ENCODE measurements at regions not wholly inside any gene's neighbourhood (a gene's known extent, or its start where the extent isn't known, plus 50 kb on each side); places are given as distances from the start of the nearest gene placed in this dataset.

- Histone ChIP-seq H3K9me3 (ENCODE audit: control insufficient read depth, insufficient read depth, low read length) (peaks cover 6% of the 10 kb centered on the region; the same call in 1 of the 2 replicates), H3K4me1 (ENCODE audit: control insufficient read depth, low read length) (no peaks in the 10 kb centered on the region)
- no peak for TF ChIP-seq EZH2phosphoT487 (IDR thresholded peaks at IDR 0.05; ENCODE audit: borderline replicate concordance, low read length)
- TF ChIP-seq, protein P1, sequence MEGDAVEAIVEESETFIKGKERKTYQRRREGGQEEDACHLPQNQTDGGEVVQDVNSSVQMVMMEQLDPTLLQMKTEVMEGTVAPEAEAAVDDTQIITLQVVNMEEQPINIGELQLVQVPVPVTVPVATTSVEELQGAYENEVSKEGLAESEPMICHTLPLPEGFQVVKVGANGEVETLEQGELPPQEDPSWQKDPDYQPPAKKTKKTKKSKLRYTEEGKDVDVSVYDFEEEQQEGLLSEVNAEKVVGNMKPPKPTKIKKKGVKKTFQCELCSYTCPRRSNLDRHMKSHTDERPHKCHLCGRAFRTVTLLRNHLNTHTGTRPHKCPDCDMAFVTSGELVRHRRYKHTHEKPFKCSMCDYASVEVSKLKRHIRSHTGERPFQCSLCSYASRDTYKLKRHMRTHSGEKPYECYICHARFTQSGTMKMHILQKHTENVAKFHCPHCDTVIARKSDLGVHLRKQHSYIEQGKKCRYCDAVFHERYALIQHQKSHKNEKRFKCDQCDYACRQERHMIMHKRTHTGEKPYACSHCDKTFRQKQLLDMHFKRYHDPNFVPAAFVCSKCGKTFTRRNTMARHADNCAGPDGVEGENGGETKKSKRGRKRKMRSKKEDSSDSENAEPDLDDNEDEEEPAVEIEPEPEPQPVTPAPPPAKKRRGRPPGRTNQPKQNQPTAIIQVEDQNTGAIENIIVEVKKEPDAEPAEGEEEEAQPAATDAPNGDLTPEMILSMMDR (IDR thresholded peaks at IDR 0.05; ENCODE audit: low read depth, low read length, poor library complexity, severe bottlenecking) = no peak
Measured at GRCh38 chr2:80930777-80931176, 626.2 kb upstream of the LRRTM1 start.

DNA sequence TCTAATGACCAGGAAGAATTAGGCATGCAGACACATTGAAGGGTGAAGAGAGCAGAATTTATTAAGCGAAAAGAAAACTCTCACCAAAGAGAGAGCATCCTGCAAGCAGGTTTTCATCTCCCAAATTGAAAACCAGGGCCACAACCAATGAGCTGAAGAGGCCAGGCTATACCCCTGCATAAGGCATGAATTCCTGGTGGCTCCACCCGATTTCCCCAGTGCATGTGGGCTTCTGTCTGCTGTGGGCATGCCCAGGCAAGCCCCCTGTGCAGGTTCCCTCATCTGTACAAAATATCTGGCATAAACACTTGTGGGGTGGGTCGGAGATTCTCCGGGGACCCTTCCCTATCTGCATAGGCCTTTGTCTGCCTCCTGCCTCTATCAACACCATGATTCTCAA, 621.6 kb upstream of the LRRTM1 start:
- Histone ChIP-seq H3K4me3 (ENCODE audit: low read length) (no peak overlapping the region), H3K4me2 (ENCODE audit: low read length) (no peak overlapping the region), H3K27me3 (ENCODE audit: control insufficient read depth, low read length) (no peaks in the 10 kb centered on the region), H3K9me3 (ENCODE audit: control insufficient read depth, insufficient read depth, low read length) (peaks cover 6% of the 10 kb centered on the region; the same call in 1 of the 2 replicates), H4K20me1 (ENCODE audit: control insufficient read depth, insufficient read depth, low read depth, low read length) (no peaks in the 10 kb centered on the region), H3K79me2 (ENCODE audit: control insufficient read depth, low read length) (no peaks in the 10 kb centered on the region), H3K27ac (ENCODE audit: low read depth, low read length) (no peak overlapping the region), H3K36me3 (ENCODE audit: control insufficient read depth, low read length) (no peaks in the 10 kb centered on the region), H3K9me2 (replicated peaks; ENCODE audit: control insufficient read depth, low read length) (no peaks in the 10 kb centered on the region), H3K4me1 (ENCODE audit: control insufficient read depth, low read length) (no peaks in the 10 kb centered on the region), H3F3A (ENCODE audit: control insufficient read depth, insufficient read depth) (no peaks in the 10 kb centered on the region)
- TF ChIP-seq, protein P1 (IDR thresholded peaks at IDR 0.05; ENCODE audit: low read depth, low read length, poor library complexity, severe bottlenecking) = no peak
- TF ChIP-seq EZH2phosphoT487 (IDR thresholded peaks at IDR 0.05; ENCODE audit: borderline replicate concordance, low read length) = no peak

More at GRCh38 chr2:80930777-80931176, 626.2 kb upstream of the LRRTM1 start:
- H3K79me2 ChIP-seq (ENCODE audit: control insufficient read depth, low read length) = no peaks in the 10 kb centered on the region
- H3K4me3 ChIP-seq (ENCODE audit: low read length) = no peak overlapping the region
- H4K20me1 ChIP-seq (ENCODE audit: control insufficient read depth, insufficient read depth, low read depth, low read length) = no peaks in the 10 kb centered on the region
- H3K9me2 ChIP-seq (replicated peaks; ENCODE audit: control insufficient read depth, low read length) = no peaks in the 10 kb centered on the region
- no peaks in the 10 kb centered on the region for H3F3A ChIP-seq (ENCODE audit: control insufficient read depth, insufficient read depth)
- no peaks in the 10 kb centered on the region for H3K27me3 ChIP-seq (ENCODE audit: control insufficient read depth, low read length)
- H3K36me3 ChIP-seq (ENCODE audit: control insufficient read depth, low read length) = no peaks in the 10 kb centered on the region
- no peak overlapping the region for H3K4me2 ChIP-seq (ENCODE audit: low read length)
- no peak overlapping the region for H3K27ac ChIP-seq (ENCODE audit: low read depth, low read length)

DNA sequence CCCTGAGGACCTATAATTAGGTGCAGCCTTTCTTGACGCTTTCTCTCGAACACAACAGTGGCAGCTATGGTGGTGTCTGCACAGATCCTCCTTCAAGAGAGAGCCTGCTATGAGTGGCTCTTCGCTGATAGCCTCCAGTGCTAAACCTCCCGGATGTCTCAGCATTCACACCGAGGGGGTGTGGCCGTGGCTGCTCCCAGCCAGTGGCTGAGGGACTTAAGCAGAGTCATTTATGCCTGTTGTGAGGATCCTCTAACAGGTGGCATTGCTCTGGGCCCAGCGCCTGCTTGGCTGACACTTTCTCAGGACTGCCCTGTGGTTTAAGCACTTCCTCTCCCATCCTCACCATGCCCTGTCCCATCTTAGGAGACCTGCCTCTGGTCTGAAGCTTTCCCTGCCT, 592.0 kb upstream of the LRRTM1 start:
- no peaks in the 10 kb centered on the region for H3K9me3 ChIP-seq (ENCODE audit: control insufficient read depth, insufficient read depth, low read length)
- no peaks in the 10 kb centered on the region for H3K79me2 ChIP-seq (ENCODE audit: control insufficient read depth, low read length)
- no peaks in the 10 kb centered on the region for H3K9me2 ChIP-seq (replicated peaks; ENCODE audit: control insufficient read depth, low read length)
- no peak overlapping the region for H3K4me2 ChIP-seq (ENCODE audit: low read length)
- H3K4me3 ChIP-seq (ENCODE audit: low read length) = no peak overlapping the region
- no peaks in the 10 kb centered on the region for H3F3A ChIP-seq (ENCODE audit: control insufficient read depth, insufficient read depth)
- no peaks in the 10 kb centered on the region for H3K27me3 ChIP-seq (ENCODE audit: control insufficient read depth, low read length)
- no peak for TF ChIP-seq EZH2phosphoT487 (IDR thresholded peaks at IDR 0.05; ENCODE audit: borderline replicate concordance, low read length)
- TF ChIP-seq, protein P1 (IDR thresholded peaks at IDR 0.05; ENCODE audit: low read depth, low read length, poor library complexity, severe bottlenecking) = no peak
- H3K36me3 ChIP-seq (ENCODE audit: control insufficient read depth, low read length) = no peaks in the 10 kb centered on the region
- H3K4me1 ChIP-seq (ENCODE audit: control insufficient read depth, low read length) = no peaks in the 10 kb centered on the region
- H3K27ac ChIP-seq (ENCODE audit: low read depth, low read length) = no peak overlapping the region
- H4K20me1 ChIP-seq (ENCODE audit: control insufficient read depth, insufficient read depth, low read depth, low read length) = no peaks in the 10 kb centered on the region

Measured in DOHH2 (cell line).